Epidermal melanocyte (primary cell): ENCODE measurements at regions not wholly inside any gene's neighbourhood (a gene's known extent, or its start where the extent isn't known, plus 50 kb on each side); places are given as distances from the start of the nearest gene placed in this dataset.
"Not testable (repeated sequence)": the region's sequence is repeated elsewhere in the genome, so short reads cannot be mapped to it uniquely, and the experiment has no call there.

ENCODE experiments used
- DNase-seq: peaks from one replicate; pipeline ENCODE4 v3.0.0; 2011; ENCODE audit warnings: low spot score; ENCODE audit not compliant: insufficient read length

DNA sequence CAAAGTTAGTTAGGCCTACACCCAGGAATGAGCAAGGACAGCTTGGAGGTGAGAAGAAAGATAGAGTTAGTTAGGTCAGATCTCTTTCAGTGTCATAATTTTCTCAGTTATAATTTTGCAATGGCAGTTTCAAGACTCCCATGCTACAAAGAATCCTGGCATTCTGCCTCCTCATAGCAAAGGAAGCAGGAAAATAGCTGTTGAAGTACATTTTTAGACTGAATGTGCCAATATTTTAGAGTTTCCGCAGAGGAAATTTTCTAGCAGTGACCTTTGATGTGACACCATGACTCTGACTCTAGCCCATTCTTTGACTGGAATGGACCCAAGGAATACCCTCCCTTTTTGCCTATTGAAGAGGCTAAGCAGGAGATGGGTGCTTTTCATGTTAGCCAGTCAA is 371.7 kb downstream of the PIK3C3 start:
- DNase-seq = no peak

DNA sequence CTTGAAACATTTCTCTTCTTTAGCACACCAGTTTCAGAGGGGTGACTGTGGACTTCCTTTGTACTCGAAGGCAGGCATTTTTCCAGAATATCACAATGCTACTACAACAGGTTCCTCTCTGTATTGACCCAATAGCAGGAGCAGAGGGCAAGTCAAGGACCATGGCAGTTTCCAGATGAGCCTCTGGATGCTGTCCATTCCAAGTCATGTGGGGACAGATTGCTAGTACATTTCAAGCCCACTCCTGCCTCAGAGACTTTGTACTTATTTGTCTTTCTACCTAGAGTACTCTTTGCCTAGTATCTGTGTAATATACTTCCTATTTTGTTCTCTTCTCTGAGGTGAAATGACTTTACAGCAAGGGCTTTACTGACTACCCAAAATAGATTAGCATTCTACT is 373.9 kb downstream of the PIK3C3 start:
- no peak for DNase-seq

DNA sequence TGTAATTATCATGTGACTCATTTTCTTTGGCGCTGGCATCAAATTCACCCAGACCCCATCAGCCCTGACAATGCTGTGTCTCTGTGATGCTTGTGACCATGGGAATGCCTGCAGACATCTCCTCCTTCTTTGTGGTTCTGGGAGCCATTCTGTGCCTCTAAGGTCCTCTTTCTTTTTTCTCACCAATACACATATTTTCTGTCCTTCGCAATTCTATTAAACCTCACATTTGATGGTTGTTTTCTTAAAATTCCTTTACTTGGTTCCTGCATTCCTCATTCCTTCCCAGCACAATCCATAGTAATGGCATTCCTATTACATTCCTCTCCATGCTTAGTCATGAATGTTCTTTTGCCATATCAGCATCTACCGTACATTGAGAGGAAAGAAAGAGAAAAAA is 375.3 kb downstream of the PIK3C3 start:
- DNase-seq = no peak

- DNase-seq = no peak
These were observed 378.5 kb downstream of the PIK3C3 start for GRCh38 chr18:42333558-42333957.

DNA sequence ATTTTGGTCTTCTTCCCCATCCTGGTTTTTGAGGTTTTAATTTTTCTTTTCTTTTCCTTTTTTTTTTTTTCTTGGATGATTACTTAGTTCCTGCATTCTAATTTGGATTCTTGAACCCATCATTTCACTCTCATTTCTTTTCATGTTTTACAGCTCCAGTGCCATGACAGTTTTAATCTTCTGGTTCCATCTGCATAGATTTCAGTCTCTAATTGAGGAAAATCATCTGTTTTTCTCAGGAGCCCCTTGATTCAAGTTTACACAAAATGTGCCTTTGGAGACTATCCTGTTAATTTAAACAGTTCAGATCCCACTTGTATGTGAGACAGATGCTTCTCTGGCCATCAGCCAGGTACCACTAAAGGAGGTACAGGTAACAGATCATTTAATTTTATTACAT is 379.9 kb downstream of the PIK3C3 start:
- no peak for DNase-seq

DNA sequence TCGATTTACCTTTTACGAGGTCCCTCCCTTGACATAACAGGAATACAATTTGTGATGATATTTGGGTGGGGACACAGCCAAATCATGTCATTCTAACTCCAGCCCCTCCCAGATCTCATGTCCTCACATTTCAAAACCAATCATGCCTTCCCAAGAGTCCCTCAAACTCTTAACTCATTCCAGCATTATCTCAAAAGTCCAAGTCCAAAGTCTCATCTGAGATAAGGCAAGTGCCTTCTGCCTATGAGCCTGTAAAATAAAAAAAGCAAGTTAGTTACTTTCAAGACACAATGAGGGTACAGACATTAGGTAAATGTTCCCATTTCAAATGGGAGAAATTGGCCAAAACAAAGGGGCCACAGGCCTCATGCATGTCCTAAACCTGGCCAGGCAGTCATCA is 381.1 kb downstream of the PIK3C3 start:
- no peak for DNase-seq

DNA sequence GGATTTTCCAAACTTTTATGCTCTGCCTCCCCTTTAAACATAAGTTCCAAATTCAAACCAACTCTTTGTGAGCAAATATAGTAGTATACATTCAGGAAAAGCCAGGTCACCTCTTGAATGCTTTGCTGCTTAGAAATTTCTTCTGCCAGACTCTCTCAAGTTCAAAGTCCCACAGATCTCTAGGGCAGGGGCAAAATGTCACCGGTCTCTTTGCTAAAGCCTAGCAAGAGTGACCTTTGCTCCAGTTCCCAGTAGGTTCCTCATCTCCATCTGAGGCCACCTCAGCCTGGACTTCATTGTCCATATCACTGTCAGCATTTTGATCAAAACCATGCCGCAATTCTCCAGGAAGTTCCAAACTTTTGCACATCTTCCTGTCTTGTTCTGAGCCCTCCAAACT is 382.3 kb downstream of the PIK3C3 start:
- not testable (repeated sequence) for DNase-seq

- no peak for DNase-seq
These were observed 383.6 kb downstream of the PIK3C3 start for GRCh38 chr18:42338683-42339082.

DNA sequence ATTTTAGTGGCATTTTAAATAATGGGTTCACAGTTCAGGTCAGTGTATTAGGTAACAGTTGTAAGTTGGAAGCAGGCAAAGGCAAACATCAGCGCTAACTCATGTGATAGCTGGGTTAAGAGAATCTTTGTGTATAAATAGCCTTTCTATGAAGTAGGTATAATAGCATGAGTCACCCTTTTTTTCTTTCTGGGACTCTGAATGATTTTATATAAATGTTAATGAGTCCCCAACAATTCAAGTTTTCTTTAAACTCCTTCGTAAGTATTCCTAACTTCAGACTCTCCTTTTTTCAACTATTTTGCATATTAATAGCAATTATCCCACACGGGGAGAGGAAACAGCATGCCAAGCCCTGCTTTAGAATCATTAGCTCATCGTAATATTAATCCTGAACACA is 384.3 kb downstream of the PIK3C3 start:
- no peak for DNase-seq

DNA sequence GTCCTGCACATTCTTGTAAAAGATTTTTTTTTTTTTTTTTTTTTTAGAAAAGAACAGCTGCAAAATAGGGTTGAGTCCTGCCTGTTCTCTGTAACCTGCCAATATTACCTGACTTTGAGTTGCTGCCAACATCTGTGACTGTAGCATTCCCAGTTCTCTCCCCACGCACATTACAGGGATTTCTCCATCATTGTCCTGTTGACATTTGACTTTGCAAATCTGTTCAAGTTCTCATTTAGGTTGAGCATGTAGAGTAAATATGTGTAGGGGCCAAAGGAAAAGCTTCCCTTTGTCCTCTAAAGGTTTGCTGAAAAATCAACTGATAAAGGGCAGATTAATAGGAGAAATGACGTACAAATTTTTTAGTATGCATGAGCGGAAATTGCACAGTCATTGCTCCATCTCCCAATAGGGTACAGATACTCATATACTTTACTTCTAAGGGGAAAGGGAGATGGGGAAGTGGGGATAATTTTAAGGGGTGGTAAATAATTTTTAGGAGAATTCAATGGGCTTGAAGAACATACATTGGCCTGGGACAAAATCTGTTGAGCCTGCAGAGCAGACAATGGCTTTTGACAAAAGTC is 385.5 kb downstream of the PIK3C3 start:
- DNase-seq = no peak

- no peak for DNase-seq
These were observed 386.4 kb downstream of the PIK3C3 start for GRCh38 chr18:42341423-42341822.

DNA sequence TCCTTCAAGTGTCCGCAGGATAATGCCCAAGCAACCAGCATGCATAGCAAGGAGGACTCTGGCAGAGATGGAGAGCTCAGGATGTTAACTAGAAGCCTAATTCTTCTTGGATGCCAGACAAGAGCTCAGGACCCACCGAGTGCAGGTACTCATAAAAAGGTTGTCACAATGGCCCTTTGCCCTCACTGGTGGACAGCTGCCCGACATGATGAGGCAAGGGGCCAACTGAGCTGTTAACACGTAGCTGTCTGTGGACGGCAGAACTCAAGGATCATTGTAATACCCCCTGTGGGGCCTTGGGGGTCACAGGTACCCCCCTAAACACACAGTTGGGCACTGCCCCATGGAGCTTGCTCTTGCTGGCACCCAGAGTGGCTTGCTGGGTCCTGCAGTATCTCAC is 393.7 kb downstream of the PIK3C3 start:
- DNase-seq = no peak

- no peak for DNase-seq
These were observed 396.4 kb downstream of the PIK3C3 start for GRCh38 chr18:42351455-42351854.

DNA sequence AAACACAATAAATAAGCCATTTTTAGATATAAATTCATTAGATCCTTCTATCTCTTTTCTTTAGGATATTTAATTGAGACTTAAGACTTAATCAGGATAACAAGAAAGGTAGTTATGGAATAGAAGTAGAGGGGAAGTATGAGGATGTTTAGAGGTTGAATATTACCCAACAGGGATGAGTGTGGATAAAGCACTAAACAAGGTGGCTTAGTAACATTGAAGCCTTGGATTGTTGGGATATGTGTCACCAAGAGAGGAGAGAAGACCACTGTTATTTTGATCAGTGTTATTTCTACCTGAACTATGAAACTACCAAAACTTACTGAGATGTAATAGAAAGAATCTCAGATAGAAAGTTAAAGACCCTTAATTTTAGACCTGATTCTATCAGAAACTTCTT is 405.7 kb downstream of the PIK3C3 start:
- no peak for DNase-seq

DNA sequence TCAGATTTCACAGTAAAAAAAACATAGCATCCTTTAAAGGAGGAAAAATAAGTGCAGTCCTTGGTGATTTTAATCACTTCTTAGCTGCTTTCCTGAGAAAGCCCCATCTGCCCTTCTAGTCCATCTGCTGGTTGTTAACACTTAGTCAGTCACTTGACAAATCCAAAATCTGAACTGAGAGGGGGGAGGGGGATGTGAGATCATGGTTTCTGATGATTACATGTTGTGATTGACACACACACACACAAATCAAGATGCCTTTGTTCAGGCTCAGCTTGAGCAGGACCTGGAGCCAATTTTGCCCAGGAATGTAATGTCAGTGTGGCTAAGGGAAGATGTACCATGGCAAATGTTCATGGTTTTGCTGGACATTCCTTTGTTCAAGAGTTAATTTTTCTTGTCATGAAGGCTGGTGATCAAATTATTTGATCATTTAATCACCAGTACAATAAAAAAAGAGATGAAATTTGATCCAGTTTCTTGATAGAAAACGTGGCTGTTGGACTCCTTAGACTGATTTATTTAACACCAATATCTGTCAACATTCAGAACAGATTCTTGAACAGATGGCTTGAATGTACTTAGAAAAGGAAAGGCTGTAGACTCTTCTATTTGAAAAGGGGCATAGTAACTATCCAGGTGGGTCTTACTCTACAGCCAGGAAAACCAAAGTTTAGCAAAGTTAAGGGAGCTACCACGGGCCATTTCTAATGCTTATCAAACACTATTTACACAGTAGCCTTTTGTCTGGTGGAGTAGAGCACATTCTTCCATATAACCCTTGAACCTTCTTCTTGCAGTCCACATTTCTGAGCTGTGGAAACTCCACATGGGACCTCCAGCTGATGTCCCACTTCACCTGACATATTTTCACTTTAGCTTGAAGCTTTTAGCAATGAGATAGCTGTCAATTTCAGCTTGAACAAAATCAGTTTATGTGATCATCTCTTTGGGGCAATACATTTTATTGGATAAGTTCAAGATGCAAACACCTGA is 408.7 kb downstream of the PIK3C3 start:
- no peak for DNase-seq

DNA sequence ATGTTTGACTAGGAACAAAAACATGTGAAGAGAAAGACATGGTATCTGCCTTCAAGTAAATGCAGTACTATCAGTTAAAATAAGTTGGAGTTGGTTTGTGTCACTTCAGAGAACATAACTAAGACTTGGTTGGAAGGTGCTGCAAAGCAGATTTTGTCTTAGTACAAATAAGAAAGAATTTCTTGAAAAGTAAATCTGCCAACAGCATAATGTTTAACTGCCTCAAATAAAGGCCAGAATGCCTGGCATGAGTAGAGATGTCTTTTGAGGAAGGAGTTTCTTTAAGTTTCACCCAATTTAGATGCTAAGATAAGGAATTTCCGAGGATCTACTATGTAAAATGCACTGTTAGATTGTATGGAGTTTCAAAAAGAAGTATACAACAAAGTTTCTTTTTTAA is 409.7 kb downstream of the PIK3C3 start:
- no peak for DNase-seq

- no peak for DNase-seq
These were observed 410.6 kb downstream of the PIK3C3 start for GRCh38 chr18:42365591-42365990.

GRCh38 chr18:42373584-42373983 is 418.6 kb downstream of the PIK3C3 start:
- DNase-seq = no peak

- DNase-seq = no peak
These were observed 419.9 kb downstream of the PIK3C3 start for GRCh38 chr18:42374961-42375360.

DNA sequence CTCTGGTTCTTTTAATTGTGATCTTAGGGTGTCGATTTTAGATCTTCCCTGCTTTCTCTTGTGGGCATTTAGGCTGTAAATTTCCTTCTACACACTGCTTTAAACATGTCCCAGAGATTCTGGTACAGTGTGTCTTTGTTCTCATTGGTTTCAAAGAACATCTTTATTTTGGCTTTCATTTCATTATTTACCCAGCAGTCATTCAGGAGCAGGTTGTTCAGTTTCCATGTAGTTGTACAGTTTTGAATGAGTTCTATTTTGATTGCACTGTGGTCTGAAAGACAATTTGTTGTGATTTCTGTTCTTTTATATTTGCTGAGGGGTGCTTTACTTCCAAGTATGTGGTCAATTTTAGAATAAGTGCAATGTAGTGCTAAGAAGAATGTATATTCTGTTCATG is 423.8 kb downstream of the PIK3C3 start:
- not testable (repeated sequence) for DNase-seq

DNA sequence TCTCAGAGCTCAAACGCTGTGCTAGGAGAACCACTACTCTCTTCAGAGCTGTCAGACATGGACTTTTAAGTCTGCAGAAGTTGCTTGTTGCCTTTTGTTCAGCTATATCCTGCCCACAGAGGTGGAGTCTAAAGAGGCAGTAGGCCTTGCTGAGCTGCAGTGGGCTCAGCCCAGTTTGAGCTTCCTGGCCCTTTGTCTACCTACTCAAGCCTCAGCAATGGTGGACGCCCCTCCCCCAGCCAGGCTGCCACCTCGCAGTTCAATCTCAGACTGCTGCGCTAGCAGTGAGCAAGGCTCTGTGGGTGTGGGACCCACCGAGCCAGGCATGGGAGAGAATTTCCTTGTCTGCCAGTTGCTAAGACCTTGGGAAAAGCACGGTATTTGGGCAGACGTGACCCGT is 426.2 kb downstream of the PIK3C3 start:
- DNase-seq = not testable (repeated sequence)

DNA sequence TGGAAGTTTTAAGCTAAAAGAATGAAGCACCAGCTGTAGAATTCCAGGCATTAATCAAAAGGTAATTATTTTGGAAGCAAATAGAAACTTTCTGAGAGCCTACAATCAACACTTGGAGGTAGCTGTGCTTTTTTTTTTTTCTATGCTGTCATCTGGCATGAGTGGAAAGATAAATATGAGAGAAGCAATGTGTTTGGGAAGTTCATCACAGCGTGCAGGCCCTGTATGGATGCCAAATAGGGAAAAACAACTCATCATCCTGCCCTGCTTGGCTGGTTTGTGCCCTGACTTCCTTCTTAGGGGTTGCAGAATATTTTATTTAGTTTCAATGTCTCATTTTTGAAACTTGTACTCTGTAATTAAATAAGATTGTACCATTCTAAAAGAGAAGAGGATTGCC is 437.4 kb downstream of the PIK3C3 start:
- DNase-seq = no peak

GRCh38 chr18:42392926-42393325 is 437.9 kb downstream of the PIK3C3 start:
- no peak for DNase-seq
